ENCODE measurements at regions not wholly inside any gene's neighbourhood (a gene's known extent, or its start where the extent isn't known, plus 50 kb on each side); places are given as distances from the start of the nearest gene placed in this dataset.

DNA sequence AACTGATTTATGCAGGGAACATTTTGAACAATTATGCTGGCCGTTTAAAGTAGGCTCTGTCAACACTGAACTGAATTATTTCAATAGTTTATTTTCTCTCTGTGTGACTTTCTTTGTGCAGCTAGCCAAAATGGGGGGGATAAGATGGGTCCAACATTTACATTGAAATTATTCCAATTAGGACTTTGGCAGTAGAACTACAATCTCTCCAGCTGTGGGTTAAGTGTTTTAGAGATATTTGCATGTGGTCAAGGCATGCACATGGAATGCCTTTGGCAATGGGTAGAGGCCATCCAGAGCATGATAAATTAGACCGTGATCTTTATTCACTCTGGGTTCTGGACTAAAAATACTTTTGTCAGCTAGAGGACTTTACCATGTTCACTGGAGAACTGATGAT is 107.9 kb upstream of the ELOVL6 start:
- TF ChIP-seq, protein P1, sequence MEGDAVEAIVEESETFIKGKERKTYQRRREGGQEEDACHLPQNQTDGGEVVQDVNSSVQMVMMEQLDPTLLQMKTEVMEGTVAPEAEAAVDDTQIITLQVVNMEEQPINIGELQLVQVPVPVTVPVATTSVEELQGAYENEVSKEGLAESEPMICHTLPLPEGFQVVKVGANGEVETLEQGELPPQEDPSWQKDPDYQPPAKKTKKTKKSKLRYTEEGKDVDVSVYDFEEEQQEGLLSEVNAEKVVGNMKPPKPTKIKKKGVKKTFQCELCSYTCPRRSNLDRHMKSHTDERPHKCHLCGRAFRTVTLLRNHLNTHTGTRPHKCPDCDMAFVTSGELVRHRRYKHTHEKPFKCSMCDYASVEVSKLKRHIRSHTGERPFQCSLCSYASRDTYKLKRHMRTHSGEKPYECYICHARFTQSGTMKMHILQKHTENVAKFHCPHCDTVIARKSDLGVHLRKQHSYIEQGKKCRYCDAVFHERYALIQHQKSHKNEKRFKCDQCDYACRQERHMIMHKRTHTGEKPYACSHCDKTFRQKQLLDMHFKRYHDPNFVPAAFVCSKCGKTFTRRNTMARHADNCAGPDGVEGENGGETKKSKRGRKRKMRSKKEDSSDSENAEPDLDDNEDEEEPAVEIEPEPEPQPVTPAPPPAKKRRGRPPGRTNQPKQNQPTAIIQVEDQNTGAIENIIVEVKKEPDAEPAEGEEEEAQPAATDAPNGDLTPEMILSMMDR (IDR thresholded peaks at IDR 0.05), result no peak
- TF ChIP-seq POLR2A (IDR thresholded peaks at IDR 0.05) (no peak), POLR2AphosphoS5 (IDR thresholded peaks at IDR 0.05) (no peak)
